GM18508 (cell line): ENCODE measurements at regions not wholly inside any gene's neighbourhood (a gene's known extent, or its start where the extent isn't known, plus 50 kb on each side); places are given as distances from the start of the nearest gene placed in this dataset.
"Not testable (repeated sequence)": the region's sequence is repeated elsewhere in the genome, so short reads cannot be mapped to it uniquely, and the experiment has no call there.

Experiments used
- ATAC-seq: cut with Tn5 transposase; IDR thresholded peaks from one replicate; pipeline ENCODE4 v1.9.1; 2021; ENCODE audit warnings: moderate number of reproducible peaks; ENCODE audit not compliant: insufficient read depth, unreplicated experiment

- ATAC-seq = no peak
These were observed 1465.7 kb upstream of the DIAPH2 start for GRCh38 chrX:95218976-95219375.

GRCh38 chrX:95248386-95248785, 1436.3 kb upstream of the DIAPH2 start:
- no peak for ATAC-seq

DNA sequence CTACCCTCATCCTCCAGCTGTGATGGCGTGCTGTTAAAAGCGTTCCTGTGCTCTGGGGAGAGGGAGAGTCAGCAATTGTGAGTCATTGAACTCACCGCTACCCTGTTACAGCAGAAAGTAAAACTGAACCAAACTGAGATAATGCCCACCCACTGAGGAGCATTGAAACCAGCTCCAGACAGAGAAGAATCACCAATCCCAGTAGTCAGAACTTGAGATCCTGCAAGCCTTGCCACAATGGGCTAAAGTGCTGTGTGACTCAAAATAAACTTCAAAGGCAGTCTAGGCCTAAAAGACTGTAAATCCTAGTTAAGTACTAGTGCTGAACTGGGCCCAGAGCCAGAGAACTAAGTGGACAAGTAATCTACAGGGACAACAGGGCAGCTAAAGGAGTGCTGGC, 1394.2 kb upstream of the DIAPH2 start:
- no peak for ATAC-seq

DNA sequence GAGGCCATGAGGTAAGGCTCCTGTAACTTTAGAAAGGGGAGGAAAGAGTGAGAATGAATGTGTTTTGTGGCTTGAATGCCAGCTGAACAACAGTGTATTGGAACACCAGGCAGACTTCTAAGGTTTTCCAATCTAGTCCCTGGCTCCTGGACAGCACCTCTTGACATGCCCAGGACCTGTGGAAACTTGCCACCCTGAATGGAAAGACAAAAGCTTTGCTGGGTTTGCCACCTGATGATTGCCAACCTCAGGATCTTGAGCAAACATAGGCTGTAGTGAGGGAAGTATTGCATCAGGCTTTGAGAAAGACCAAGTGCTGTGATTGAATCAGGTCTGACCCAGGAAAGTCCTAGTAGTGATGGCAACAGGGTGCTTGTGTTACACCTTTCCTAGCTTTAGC, 1393.1 kb upstream of the DIAPH2 start:
- ATAC-seq = no peak

- ATAC-seq = peak; percentile 66
These were observed 1365.8 kb upstream of the DIAPH2 start for GRCh38 chrX:95318882-95319281.

- ATAC-seq = no peak
These were observed 1359.5 kb upstream of the DIAPH2 start for GRCh38 chrX:95325185-95325584.

DNA sequence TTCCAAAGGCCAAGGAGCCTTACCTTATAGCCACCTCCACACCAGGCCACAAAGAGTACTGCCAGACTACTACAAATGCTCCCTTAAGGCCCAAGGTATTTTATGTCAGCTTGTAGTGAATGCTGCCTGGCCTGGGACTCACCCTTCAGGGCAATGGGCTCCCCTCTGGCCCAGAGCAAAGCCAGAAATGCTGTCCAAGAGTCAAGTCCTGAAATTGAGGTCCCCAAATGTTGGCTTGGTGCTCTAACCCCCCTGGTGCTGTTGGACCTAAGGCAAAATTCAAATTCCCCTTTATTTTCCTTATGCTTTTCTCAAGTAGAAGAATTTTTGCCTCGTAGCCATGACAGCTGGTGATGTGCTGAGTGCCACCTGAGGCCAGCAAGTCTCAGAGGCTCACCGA, 1354.3 kb upstream of the DIAPH2 start:
- ATAC-seq = no peak

DNA sequence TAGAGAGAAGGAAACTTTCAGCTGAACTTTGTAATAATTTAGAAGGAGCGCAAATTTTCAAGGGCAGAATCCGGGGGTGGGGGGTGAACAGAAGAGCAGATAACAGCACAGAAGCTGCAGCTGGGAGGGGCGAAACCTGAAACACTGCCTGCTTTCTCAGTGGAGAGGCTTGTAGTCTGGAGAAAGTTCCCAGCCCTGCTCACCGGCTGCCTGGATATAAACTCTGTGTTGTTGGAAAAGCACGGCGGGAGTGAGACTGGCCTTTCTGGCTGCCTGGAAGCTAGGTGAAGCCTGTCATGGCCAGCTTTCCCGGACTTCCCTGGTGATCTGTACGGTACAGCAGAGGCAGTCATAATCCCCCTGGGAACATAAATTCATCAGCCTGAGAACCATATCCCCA, 1352.1 kb upstream of the DIAPH2 start:
- no peak for ATAC-seq

DNA sequence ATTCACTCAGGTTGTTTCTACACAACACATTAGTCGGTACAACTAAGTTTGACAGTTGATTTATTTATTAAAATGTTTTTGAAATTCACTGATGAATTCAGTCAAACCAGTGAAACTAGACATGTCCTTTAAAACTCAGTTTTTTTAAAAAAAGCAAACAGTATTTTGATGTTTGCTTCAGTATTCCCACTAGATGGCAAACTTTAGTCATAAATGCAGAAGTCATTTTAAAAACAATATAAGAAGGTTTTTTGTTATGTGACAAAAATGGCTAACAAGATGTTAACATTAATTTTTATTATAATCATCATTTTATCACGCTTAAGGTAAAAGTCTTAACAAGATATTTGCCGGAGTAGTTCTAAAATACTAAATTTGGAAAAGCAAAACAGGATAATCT, 1337.8 kb upstream of the DIAPH2 start:
- no peak for ATAC-seq

- ATAC-seq = no peak
These were observed 1333.7 kb upstream of the DIAPH2 start for GRCh38 chrX:95350774-95351488.

- no peak for ATAC-seq
These were observed 1317.4 kb upstream of the DIAPH2 start for GRCh38 chrX:95367286-95367685.

- no peak for ATAC-seq
These were observed 1301.8 kb upstream of the DIAPH2 start for GRCh38 chrX:95382799-95383198.

DNA sequence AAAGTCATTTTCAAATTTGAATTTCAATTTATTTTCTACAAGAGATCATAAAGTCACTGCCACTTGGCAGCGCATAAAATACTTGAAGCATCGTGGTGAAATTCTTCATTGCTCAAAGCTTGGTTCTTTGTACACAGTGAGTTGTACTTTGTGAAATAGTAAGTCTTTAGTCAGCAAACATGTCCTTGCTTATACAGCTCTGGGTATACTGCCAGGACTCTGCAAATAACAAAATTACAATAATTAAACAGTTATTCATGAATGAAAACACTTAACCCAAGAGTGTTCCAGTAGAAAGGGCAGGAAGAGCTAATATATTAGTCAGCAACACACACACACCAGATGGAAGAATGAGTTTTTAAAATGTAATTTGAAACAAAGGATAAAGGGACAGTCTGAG, 1300.9 kb upstream of the DIAPH2 start:
- ATAC-seq = no peak

DNA sequence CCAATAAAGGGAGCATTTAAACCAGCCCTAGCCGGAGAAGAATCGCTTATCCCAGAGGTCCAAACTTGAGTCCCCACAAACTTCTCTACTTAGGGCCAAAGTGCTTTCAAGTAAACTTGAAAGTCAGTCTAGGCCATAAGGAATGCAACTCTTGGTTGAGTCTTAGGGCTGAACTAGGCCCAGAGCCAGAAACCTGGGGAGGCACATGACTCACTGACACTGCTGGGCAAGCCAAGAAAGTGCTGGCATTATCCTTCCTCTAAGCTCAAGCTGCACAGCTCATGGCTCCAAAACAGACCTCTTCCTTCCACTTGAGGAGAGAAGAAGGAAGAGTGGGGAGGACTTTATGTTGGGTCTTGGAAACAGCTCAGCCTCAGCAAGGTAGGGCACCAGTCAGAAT, 1257.3 kb upstream of the DIAPH2 start:
- ATAC-seq = no peak

DNA sequence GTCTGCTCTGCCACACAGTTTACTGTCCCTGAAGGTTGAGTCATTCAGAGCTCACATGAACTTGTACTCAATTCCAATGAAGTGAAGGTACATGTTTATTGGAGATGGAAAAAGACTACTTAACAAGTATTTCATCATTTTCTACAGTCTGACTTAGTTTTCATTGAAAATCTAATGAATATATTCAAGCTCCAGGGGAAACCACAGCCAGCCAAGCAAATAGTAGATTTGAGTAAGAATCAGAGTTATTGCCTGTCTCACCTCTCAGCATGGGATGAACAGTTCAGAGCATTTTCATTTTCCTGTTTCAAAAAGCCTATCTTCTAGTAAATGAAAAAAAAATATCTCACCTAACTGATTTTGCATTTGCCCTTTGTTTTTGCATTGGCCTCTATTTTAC, 1249.4 kb upstream of the DIAPH2 start:
- no peak for ATAC-seq

- ATAC-seq = no peak
These were observed 1242.8 kb upstream of the DIAPH2 start for GRCh38 chrX:95441836-95442235.

- ATAC-seq = no peak
These were observed 1199.9 kb upstream of the DIAPH2 start for GRCh38 chrX:95484781-95485180.

- ATAC-seq = no peak
These were observed 1178.9 kb upstream of the DIAPH2 start for GRCh38 chrX:95505721-95506120.

GRCh38 chrX:95509474-95509873, 1175.2 kb upstream of the DIAPH2 start:
- ATAC-seq = no peak

DNA sequence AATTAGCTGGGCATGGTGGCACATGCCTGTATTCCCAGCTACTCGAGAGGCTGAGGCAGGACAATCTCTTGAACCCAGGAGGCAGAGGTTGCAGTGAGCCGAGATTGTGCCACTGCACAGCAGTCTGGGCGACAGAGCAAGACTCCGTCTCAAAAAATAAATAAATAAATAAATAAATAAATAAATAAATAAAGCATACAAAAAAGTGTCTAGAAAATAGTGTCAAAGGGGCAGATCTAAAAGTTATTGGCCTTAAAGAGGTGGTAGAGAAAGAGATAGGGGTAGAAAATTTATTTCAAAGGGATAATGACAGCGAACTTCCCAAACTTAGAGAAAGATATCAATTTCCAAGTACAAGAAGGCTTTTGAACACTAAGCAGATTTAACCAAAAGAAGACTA, 1160.6 kb upstream of the DIAPH2 start:
- not testable (repeated sequence) for ATAC-seq

DNA sequence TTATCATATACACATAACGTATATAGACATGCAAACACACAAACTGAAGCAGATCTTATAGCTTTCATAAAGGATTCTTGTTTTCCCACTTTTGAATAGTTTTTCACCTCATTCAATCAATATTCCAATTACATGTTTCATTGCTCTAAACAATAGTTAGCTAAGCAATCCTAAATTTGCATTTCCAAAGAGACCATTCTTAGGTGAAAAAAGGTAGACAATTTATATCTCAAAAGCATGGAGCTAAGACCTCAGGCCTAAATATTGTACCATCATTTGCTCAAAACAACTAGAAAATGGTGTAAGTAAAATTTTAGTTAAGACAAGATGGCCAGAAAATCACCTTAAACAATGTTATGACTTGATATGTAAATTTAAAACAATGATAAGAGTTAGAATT, 1148.5 kb upstream of the DIAPH2 start:
- no peak for ATAC-seq

DNA sequence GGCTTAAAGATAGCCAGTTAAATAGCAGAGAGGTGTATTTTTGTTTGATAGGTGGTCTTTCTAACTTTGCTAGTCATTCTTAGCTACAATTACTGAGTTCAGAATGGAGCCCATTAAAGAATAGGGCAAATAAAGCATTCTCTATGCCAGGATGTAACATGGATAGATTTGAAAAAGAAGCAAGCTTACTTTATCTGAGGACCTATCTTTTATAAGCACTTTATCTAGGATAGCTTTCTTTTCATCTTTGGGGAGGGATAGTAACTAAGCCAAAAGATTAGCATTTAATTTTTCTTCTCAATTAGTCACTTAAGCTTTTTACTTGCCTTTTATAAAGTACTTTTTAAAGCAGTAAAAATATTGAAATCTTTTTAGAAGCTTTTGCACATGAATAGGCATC, 1148.0 kb upstream of the DIAPH2 start:
- ATAC-seq = no peak

DNA sequence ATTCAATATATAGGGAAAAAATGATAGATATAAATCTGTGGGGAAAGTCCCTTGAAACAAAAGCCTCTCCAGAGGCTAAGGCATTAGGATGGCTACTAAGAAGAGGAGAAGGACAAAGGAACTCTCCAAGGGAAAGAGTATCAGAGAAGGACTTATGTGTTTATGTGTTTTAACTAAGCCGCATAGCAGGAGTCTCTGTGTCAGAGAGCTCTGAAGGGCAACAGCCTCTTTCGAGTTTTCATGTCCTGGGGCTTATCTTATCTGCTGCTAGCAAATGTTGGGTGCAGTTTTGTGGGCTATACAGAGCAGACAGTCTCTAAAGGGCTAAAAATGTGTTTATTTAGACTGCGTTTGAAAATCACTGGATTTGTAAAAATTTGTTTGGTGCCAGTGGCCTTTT, 1145.6 kb upstream of the DIAPH2 start:
- ATAC-seq = no peak
